ENCODE measurements at regions not wholly inside any gene's neighbourhood (a gene's known extent, or its start where the extent isn't known, plus 50 kb on each side); places are given as distances from the start of the nearest gene placed in this dataset.

GRCh38 chr13:59545007-59545406 lies 618.7 kb downstream of the DIAPH3 start:
- no peak for TF ChIP-seq CTCF (IDR thresholded peaks at IDR 0.05)
- TF ChIP-seq POLR2A (IDR thresholded peaks at IDR 0.05): no peak
- TF ChIP-seq POLR2AphosphoS5 (IDR thresholded peaks at IDR 0.05): no peak

Measured in sigmoid colon (tissue), 4 donors.